SK-N-SH treated with all-trans-retinoic acid at 6 μM for 48 hours (cell line): ENCODE measurements at regions not wholly inside any gene's neighbourhood (a gene's known extent, or its start where the extent isn't known, plus 50 kb on each side); places are given as distances from the start of the nearest gene placed in this dataset.

Source experiments
- ATAC-seq: fragments of 200-7000 bp; cut with Tn5 transposase; 3 replicates; pipeline ENCODE4 v1.9.1; 2020; ENCODE audit warnings: mild to moderate bottlenecking, moderate library complexity
- ARNTL ChIP-seq: fragments of 450-650 bp; formaldehyde crosslinking; IDR thresholded peaks from 2 replicates; pipeline ENCODE4 v1.5.0; 2020; ENCODE audit warnings: low read depth, mild to moderate bottlenecking, moderate library complexity, borderline replicate concordance
- BACH2 ChIP-seq: fragments of 250-450 bp; sonication (Bioruptor Pico); IDR thresholded peaks from 2 replicates; pipeline ENCODE4 v1.9.0; 2021; ENCODE audit warnings: mild to moderate bottlenecking, borderline replicate concordance
- CREB5 ChIP-seq: fragments of 250-450 bp; sonication (Bioruptor Pico); IDR thresholded peaks from 2 replicates; pipeline ENCODE4 v1.5.1; 2020; ENCODE audit warnings: low read depth, mild to moderate bottlenecking, moderate library complexity
- CSDC2 ChIP-seq: fragments of 250-450 bp; sonication (Bioruptor Pico); IDR thresholded peaks from 2 replicates; pipeline ENCODE4 v1.5.0; 2020; ENCODE audit warnings: mild to moderate bottlenecking, moderate library complexity
- CSRNP3 ChIP-seq: fragments of 250-450 bp; sonication (Bioruptor Pico); IDR thresholded peaks from 2 replicates; pipeline ENCODE4 v1.5.1; 2021; ENCODE audit warnings: mild to moderate bottlenecking, moderate library complexity
- ESRRG ChIP-seq: fragments of 250-450 bp; sonication (Bioruptor Pico); IDR thresholded peaks from 2 replicates; pipeline ENCODE4 v1.6.1; 2021; ENCODE audit warnings: mild to moderate bottlenecking
- GLIS3 ChIP-seq: fragments of 250-450 bp; sonication (Bioruptor Pico); IDR thresholded peaks from 2 replicates; pipeline ENCODE4 v1.5.0; 2020; ENCODE audit warnings: mild to moderate bottlenecking, moderate library complexity
- ISL1 ChIP-seq: fragments of 250-450 bp; sonication (Bioruptor Pico); IDR thresholded peaks from 2 replicates; pipeline ENCODE4 v2.1.2; 2022; ENCODE audit warnings: mild to moderate bottlenecking, moderate library complexity
- OSR1 ChIP-seq: fragments of 250-450 bp; sonication (Bioruptor Pico); IDR thresholded peaks from 2 replicates; pipeline ENCODE4 v1.8.0; 2022; ENCODE audit warnings: moderate library complexity, mild to moderate bottlenecking, inconsistent platforms
- POU6F1 ChIP-seq: fragments of 250-450 bp; sonication (Bioruptor Pico); IDR thresholded peaks from 2 replicates; pipeline ENCODE4 v1.8.0; 2021; ENCODE audit warnings: low read depth, mild to moderate bottlenecking, moderate library complexity, borderline replicate concordance
- PPARA ChIP-seq: fragments of 250-450 bp; sonication (Bioruptor Pico); IDR thresholded peaks from 2 replicates; pipeline ENCODE4 v1.5.0; 2020; ENCODE audit warnings: mild to moderate bottlenecking, borderline replicate concordance
- RARB ChIP-seq: fragments of 250-450 bp; sonication (Bioruptor Pico); IDR thresholded peaks from 2 replicates; pipeline ENCODE4 v1.8.0; 2021; ENCODE audit warnings: mild to moderate bottlenecking, moderate library complexity
- SNAI2 ChIP-seq: fragments of 250-450 bp; sonication (Bioruptor Pico); IDR thresholded peaks from 2 replicates; pipeline ENCODE4 v1.5.0; 2020; ENCODE audit warnings: mild to moderate bottlenecking, moderate library complexity
- TCF4 ChIP-seq: fragments of 250-450 bp; sonication (Bioruptor Pico); IDR thresholded peaks from 2 replicates; pipeline ENCODE4 v1.8.0; 2021; ENCODE audit warnings: mild to moderate bottlenecking, moderate library complexity, borderline replicate concordance
- TOX ChIP-seq: fragments of 250-450 bp; sonication (Bioruptor Pico); IDR thresholded peaks from 2 replicates; pipeline ENCODE4 v1.8.0; 2021; ENCODE audit warnings: mild to moderate bottlenecking, moderate library complexity, borderline replicate concordance
- TSHZ2 ChIP-seq: fragments of 250-450 bp; sonication (Bioruptor Pico); IDR thresholded peaks from 2 replicates; pipeline ENCODE4 v1.5.0; 2020; ENCODE audit warnings: mild to moderate bottlenecking, moderate library complexity
- ZC3H10 ChIP-seq: fragments of 250-450 bp; sonication (Bioruptor Pico); IDR thresholded peaks from 2 replicates; pipeline ENCODE4 v1.5.1; 2021; ENCODE audit warnings: mild to moderate bottlenecking, moderate library complexity
- ZFP3 ChIP-seq: fragments of 250-450 bp; sonication (Bioruptor Pico); IDR thresholded peaks from 2 replicates; pipeline ENCODE4 v1.5.0; 2020; ENCODE audit warnings: mild to moderate bottlenecking, moderate library complexity
- ZFP30 ChIP-seq: fragments of 450-650 bp; formaldehyde crosslinking; IDR thresholded peaks from 2 replicates; pipeline ENCODE4 v1.5.0; 2022; ENCODE audit warnings: mild to moderate bottlenecking, moderate library complexity
- ZNF565 ChIP-seq: fragments of 450-650 bp; formaldehyde crosslinking; conservative IDR thresholded peaks from 2 replicates; pipeline ENCODE4 v1.5.0; 2020; ENCODE audit warnings: low read depth, mild to moderate bottlenecking, moderate library complexity
- ZNF70 ChIP-seq: fragments of 450-650 bp; formaldehyde crosslinking; IDR thresholded peaks from 2 replicates; pipeline ENCODE4 v1.5.0; 2020; ENCODE audit warnings: mild to moderate bottlenecking, moderate library complexity
- ZNF8 ChIP-seq: fragments of 450-650 bp; formaldehyde crosslinking; IDR thresholded peaks from 2 replicates; pipeline ENCODE4 v1.5.0; 2020; ENCODE audit warnings: mild to moderate bottlenecking, moderate library complexity
- TF ChIP-seq, protein P1 (sequence below): fragments of 250-450 bp; sonication (Bioruptor Pico); IDR thresholded peaks from 2 replicates; pipeline ENCODE4 v1.8.0; 2020; ENCODE audit warnings: mild to moderate bottlenecking, moderate library complexity, borderline replicate concordance

- ATAC-seq: no peak
- TF ChIP-seq OSR1 (CRISPR knock-in tag): no peak
- TF ChIP-seq CSDC2 (CRISPR knock-in tag): no peak
- TF ChIP-seq, protein P1, sequence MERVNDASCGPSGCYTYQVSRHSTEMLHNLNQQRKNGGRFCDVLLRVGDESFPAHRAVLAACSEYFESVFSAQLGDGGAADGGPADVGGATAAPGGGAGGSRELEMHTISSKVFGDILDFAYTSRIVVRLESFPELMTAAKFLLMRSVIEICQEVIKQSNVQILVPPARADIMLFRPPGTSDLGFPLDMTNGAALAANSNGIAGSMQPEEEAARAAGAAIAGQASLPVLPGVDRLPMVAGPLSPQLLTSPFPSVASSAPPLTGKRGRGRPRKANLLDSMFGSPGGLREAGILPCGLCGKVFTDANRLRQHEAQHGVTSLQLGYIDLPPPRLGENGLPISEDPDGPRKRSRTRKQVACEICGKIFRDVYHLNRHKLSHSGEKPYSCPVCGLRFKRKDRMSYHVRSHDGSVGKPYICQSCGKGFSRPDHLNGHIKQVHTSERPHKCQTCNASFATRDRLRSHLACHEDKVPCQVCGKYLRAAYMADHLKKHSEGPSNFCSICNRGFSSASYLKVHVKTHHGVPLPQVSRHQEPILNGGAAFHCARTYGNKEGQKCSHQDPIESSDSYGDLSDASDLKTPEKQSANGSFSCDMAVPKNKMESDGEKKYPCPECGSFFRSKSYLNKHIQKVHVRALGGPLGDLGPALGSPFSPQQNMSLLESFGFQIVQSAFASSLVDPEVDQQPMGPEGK (CRISPR knock-in tag): no peak
- no peak for TF ChIP-seq ISL1 (CRISPR knock-in tag)
- TF ChIP-seq ARNTL (CRISPR knock-in tag): no peak
- no peak for TF ChIP-seq CREB5
- TF ChIP-seq ZNF8 (CRISPR knock-in tag): no peak
- no peak for TF ChIP-seq BACH2
- TF ChIP-seq TOX (CRISPR knock-in tag): no peak
These were observed 496.3 kb upstream of the TNP1 start for GRCh38 chr2:217356142-217356541.

- TF ChIP-seq CREB5 (no peak), RARB (CRISPR knock-in tag) (no peak), PPARA (CRISPR knock-in tag) (no peak), ZC3H10 (CRISPR knock-in tag) (no peak), ZNF70 (CRISPR knock-in tag) (no peak), ZNF565 (CRISPR knock-in tag) (no peak), ISL1 (CRISPR knock-in tag) (no peak), TSHZ2 (no peak), CSRNP3 (CRISPR knock-in tag) (no peak), ZFP3 (no peak), SNAI2 (CRISPR knock-in tag) (no peak), BACH2 (no peak), OSR1 (CRISPR knock-in tag) (no peak), ZFP30 (CRISPR knock-in tag) (no peak), ESRRG (no peak)
- no peak for ATAC-seq
These were observed 493.7 kb upstream of the TNP1 start for GRCh38 chr2:217353591-217353990.

GRCh38 chr2:217351378-217351777 lies 491.5 kb upstream of the TNP1 start:
- ATAC-seq: no peak
- TF ChIP-seq GLIS3 (CRISPR knock-in tag): no peak
- no peak for TF ChIP-seq CREB5
- TF ChIP-seq POU6F1 (CRISPR knock-in tag): no peak
- TF ChIP-seq CSDC2 (CRISPR knock-in tag): no peak
- TF ChIP-seq TSHZ2: no peak
- no peak for TF ChIP-seq ZFP3
- TF ChIP-seq SNAI2 (CRISPR knock-in tag): no peak
- TF ChIP-seq TOX (CRISPR knock-in tag): no peak
- TF ChIP-seq TCF4 (CRISPR knock-in tag): no peak
- TF ChIP-seq ZNF565 (CRISPR knock-in tag): no peak
- TF ChIP-seq ZFP30 (CRISPR knock-in tag): no peak
- no peak for TF ChIP-seq ZNF70 (CRISPR knock-in tag)
- TF ChIP-seq ZC3H10 (CRISPR knock-in tag): no peak
